ENCODE measurements at regions not wholly inside any gene's neighbourhood (a gene's known extent, or its start where the extent isn't known, plus 50 kb on each side); places are given as distances from the start of the nearest gene placed in this dataset.

GRCh38 chr4:133559987-133560386 is 410.9 kb downstream of the PCDH10 start:
- no peak for TF ChIP-seq TAF1 (IDR thresholded peaks at IDR 0.05; ENCODE audit: low read depth)
- TF ChIP-seq, protein P1, sequence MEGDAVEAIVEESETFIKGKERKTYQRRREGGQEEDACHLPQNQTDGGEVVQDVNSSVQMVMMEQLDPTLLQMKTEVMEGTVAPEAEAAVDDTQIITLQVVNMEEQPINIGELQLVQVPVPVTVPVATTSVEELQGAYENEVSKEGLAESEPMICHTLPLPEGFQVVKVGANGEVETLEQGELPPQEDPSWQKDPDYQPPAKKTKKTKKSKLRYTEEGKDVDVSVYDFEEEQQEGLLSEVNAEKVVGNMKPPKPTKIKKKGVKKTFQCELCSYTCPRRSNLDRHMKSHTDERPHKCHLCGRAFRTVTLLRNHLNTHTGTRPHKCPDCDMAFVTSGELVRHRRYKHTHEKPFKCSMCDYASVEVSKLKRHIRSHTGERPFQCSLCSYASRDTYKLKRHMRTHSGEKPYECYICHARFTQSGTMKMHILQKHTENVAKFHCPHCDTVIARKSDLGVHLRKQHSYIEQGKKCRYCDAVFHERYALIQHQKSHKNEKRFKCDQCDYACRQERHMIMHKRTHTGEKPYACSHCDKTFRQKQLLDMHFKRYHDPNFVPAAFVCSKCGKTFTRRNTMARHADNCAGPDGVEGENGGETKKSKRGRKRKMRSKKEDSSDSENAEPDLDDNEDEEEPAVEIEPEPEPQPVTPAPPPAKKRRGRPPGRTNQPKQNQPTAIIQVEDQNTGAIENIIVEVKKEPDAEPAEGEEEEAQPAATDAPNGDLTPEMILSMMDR (IDR thresholded peaks at IDR 0.05; ENCODE audit: poor library complexity, severe bottlenecking), result no peak
- no peak for TF ChIP-seq EP300 (conservative IDR thresholded peaks at IDR 0.05; ENCODE audit: poor library complexity, severe bottlenecking)
- TF ChIP-seq SMC3 (conservative IDR thresholded peaks at IDR 0.05; ENCODE audit: poor library complexity), result no peak

Data from neural cell (in vitro differentiated cells).